Activated CD4-positive, alpha-beta T cell treated with anti-CD3 and anti-CD28 coated beads for 36 hours (primary cell): ENCODE measurements at regions not wholly inside any gene's neighbourhood (a gene's known extent, or its start where the extent isn't known, plus 50 kb on each side); places are given as distances from the start of the nearest gene placed in this dataset.

Experiments used
- ATAC-seq: fragments of 200-7000 bp; cut with Tn5 transposase; one replicate; pipeline ENCODE4 v1.10.0; 2021; ENCODE audit warnings: mild to moderate bottlenecking, moderate library complexity
- CTCF ChIA-PET: fragments of 350-600 bp; sonication (Branson Sonifier 250); formaldehyde crosslinking; loops from one replicate; lab custom pipeline; 2021; ENCODE audit warnings: antibody characterized with exemption; lab: Charles Lee
- POLR2A ChIA-PET: fragments of 350-600 bp; sonication (Branson Sonifier 250); formaldehyde crosslinking; loops from one replicate; lab custom pipeline; 2021; ENCODE audit warnings: antibody characterized with exemption, inconsistent platforms; lab: Charles Lee
- DNase-seq: peaks from one replicate; pipeline ENCODE4 v3.0.0-alpha.2; 2020
- H3K27ac Mint-ChIP-seq: one replicate; pipeline ENCODE4 v1.8.0; 2021; ENCODE audit warnings: mixed read lengths
- H3K27me3 Mint-ChIP-seq: one replicate; pipeline ENCODE4 v1.8.0; 2021; ENCODE audit warnings: mixed read lengths
- H3K36me3 Mint-ChIP-seq: one replicate; pipeline ENCODE4 v1.8.0; 2021; ENCODE audit warnings: low read depth, mixed read lengths
- H3K4me1 Mint-ChIP-seq: one replicate; pipeline ENCODE4 v1.8.0; 2021; ENCODE audit warnings: mixed read lengths
- H3K4me3 Mint-ChIP-seq: one replicate; pipeline ENCODE4 v1.8.0; 2021; ENCODE audit warnings: mild to moderate bottlenecking, moderate library complexity, mixed read lengths
- H3K9me3 Mint-ChIP-seq: one replicate; pipeline ENCODE4 v1.8.0; 2021; ENCODE audit warnings: low read depth, mixed read lengths
- intact Hi-C, 2 experiments: fragments of 100-400 bp; cut with DNase I in 1 of 2; cut with micrococcal nuclease in 1 of 2; formaldehyde crosslinking; loops; one replicate each; pipeline versions ENCODE4 v1.14.2 to v1.15.1; 2022 to 2024; cut with DNase I, micrococcal nuclease

DNA sequence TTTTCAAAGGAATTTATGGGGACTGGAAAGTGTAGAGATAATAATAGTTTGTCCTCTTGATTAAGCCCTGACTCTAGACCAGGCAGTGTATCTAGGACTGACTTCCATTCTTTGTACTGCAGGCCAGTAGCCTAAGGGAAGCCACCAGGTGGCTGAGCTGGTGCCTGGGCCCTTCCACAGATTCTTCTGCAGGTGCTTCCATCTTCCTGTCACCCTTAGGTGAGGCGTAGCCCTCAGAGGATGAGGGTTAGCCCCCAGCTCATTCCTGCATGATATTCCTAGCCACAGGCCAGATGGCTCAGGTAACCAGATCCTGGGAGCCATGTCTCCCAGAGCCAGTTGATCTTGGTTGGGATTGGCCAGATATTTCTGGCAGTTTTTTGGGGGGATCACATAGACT lies 169.0 kb upstream of the IL12A start:
- H3K9me3 Mint-ChIP-seq: no peaks in the 10 kb centered on the region
- ChIA-PET CTCF (no interaction called here), POLR2A (no interaction called here)
- no peaks in the 10 kb centered on the region for H3K36me3 Mint-ChIP-seq
- H3K4me1 Mint-ChIP-seq: no peaks in the 10 kb centered on the region
- ATAC-seq: no peak
- no peak overlapping the region for H3K4me3 Mint-ChIP-seq
- H3K27me3 Mint-ChIP-seq: peaks cover 12% of the 10 kb centered on the region
- intact Hi-C loops: no loop called here
- DNase-seq: no peak
- no peak overlapping the region for H3K27ac Mint-ChIP-seq

DNA sequence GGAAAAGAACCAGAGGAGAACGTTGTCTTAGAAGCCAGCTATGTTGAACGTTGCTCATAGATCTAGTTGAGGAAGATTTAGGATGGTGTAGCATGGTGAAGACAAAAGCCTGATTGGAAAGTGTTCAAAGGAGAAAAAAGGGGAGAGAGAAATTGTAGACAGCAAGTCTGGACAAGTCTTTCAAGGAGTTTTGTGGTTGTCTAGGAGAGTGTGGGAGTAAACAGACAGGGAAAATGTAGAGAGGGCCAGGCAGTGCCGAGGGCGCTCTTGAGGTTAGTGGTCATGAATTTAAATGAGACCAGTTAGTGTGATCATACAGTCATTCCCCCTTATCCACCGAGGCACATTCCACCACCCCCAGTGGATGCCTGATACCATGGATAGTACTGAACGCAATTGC lies 167.5 kb upstream of the IL12A start:
- no peak for DNase-seq
- Mint-ChIP-seq H3K9me3 (no peaks in the 10 kb centered on the region), H3K27me3 (peaks cover 13% of the 10 kb centered on the region), H3K4me3 (no peak overlapping the region), H3K4me1 (no peaks in the 10 kb centered on the region), H3K27ac (no peak overlapping the region), H3K36me3 (no peaks in the 10 kb centered on the region)
- CTCF ChIA-PET: no interaction called here
- intact Hi-C loops: no loop called here
- POLR2A ChIA-PET: no interaction called here
- ATAC-seq: no peak

DNA sequence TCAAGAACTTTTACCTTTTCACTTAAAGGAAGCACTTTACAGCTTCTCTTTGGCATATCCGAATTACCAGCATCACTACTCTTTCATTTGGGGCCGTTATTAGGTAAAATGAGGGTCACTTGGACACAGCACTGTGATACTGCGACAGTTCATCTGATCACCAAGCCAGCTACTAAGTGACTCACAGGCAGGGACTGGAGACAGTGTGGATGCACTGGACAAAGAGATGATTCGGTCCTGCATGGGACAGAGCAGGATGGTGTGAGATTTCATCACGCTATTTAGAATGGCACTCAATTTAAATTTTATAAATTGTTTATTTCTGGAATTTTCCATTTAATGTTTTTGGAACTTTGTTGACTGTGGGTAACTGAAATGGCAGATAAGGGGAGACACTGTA lies 166.9 kb upstream of the IL12A start:
- intact Hi-C loops: no loop called here
- ATAC-seq: no peak
- POLR2A ChIA-PET: no interaction called here
- no peak for DNase-seq
- CTCF ChIA-PET: no interaction called here
- Mint-ChIP-seq H3K9me3 (no peaks in the 10 kb centered on the region), H3K27me3 (peaks cover 13% of the 10 kb centered on the region), H3K27ac (no peak overlapping the region), H3K4me1 (no peaks in the 10 kb centered on the region), H3K36me3 (no peaks in the 10 kb centered on the region), H3K4me3 (no peak overlapping the region)

DNA sequence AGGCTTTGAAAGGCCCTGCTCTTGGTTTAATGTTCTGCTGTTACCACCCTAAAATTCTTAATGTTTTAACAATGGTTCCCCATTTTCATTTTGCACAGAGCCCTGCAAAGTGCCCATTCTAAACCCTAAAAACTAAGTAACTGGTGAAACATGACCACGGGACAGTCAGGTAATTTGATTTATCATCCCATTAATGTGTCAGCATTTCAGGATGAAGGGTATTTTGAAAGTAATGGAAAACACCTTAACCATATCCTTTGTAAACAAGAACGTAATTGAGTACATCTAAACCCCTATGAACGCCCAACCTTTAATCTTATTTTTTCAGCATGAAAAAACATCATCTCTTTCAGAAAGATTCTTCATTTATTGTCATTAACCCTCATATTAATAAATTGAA lies 164.9 kb upstream of the IL12A start:
- DNase-seq (no peak), ATAC-seq (no peak)
- ChIA-PET CTCF (no interaction called here), POLR2A (no interaction called here)
- Mint-ChIP-seq H3K27ac (no peak overlapping the region), H3K9me3 (no peaks in the 10 kb centered on the region), H3K27me3 (peaks cover 10% of the 10 kb centered on the region), H3K36me3 (no peaks in the 10 kb centered on the region), H3K4me1 (no peaks in the 10 kb centered on the region), H3K4me3 (no peak overlapping the region)
- intact Hi-C loops: no loop called here

DNA sequence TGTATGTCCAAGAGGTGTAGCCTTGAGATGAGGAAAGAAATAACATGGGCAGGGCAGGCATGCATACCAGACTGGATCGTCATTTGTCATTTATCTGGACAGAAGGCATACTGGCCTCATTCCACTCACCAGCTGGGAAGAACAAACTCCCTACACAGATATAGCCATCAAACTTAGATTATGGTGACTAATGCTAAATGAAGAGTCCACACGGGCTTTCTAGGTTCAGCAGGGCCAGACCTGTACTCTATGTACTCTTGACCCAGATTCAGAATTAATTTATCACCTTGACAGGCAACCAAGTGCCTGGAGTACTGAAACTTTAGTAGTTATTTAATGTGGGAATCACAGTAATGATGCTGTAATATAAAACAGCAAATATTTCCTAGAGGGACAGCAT lies 164.3 kb upstream of the IL12A start:
- Mint-ChIP-seq H3K36me3 (no peaks in the 10 kb centered on the region), H3K4me3 (no peak overlapping the region), H3K4me1 (no peaks in the 10 kb centered on the region), H3K27me3 (peaks cover 7% of the 10 kb centered on the region), H3K9me3 (no peaks in the 10 kb centered on the region), H3K27ac (no peak overlapping the region)
- CTCF ChIA-PET: no interaction called here
- POLR2A ChIA-PET: interaction anchor here (0.6 kb wide), 1 partner anchor 60 kb away, joined by 3 read pairs; no protein-coding TSS in a partner anchor
- intact Hi-C loops: no loop called here
- DNase-seq (no peak), ATAC-seq (no peak)

DNA sequence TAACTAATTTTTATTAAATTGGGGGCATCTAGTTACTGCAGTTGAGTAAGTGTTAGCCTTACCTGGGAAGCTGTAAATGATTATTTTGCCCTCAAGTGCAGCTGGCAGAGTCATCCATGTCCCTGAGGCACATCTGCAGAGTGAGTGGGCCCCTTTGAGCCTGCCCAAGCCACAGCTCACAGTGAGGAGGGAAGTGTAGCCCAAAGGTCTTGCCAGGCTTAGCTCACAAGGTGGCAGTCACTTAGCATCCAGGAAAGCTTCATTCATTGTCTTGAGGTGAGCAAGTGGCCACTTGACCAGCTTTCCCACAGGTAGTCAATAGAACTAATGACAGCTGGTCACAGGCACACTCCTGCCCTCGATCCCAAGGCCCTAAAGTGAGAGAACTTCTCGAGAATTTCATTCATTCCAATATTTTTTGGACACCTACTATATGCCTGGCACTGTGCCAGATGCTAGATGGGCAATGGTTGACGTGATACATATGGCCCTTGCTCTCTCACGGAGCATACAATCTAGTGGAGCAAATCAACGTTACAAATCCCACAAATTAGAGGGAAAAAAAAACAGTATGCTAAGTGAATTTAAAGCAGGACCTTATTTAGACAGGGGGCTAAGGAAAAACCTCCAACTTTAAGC lies 163.3 kb upstream of the IL12A start:
- Mint-ChIP-seq H3K9me3 (no peaks in the 10 kb centered on the region), H3K4me3 (no peak overlapping the region), H3K27ac (no peak overlapping the region), H3K4me1 (no peaks in the 10 kb centered on the region), H3K27me3 (peaks cover 7% of the 10 kb centered on the region), H3K36me3 (no peaks in the 10 kb centered on the region)
- intact Hi-C loops: loop anchor here in 1 of 2 experiments (5.0 kb wide), 1 partner anchor 662 kb away; no protein-coding TSS in a partner anchor
- no peak for ATAC-seq
- ChIA-PET POLR2A (no interaction called here), CTCF (no interaction called here)
- no peak for DNase-seq

DNA sequence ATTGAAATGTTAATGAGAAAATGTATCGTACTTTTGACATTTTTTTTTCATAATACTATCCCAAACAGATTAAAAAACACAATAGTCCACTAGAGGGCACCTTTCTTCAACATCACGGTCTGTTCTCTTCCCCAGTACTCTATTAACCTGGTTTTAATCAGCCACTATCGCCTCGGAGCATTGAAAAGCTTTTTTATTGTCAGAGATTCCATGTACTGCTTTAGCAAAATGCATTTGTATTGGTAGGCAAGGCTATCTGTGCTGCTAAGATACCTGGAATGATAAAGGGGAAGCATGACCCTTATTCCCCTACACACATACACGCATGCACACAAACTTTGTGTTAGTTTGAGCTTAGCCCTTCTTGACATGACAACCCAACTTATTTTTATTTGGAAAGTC lies 160.1 kb upstream of the IL12A start:
- H3K4me1 Mint-ChIP-seq: no peaks in the 10 kb centered on the region
- ChIA-PET CTCF (interaction anchor here (0.6 to 1.3 kb wide), 4 partner anchors 10 to 177 kb away, joined by 3 to 8 read pairs (median 3); no protein-coding TSS in a partner anchor), POLR2A (no interaction called here)
- no peak overlapping the region for H3K4me3 Mint-ChIP-seq
- H3K27me3 Mint-ChIP-seq: peaks cover 1% of the 10 kb centered on the region
- no peak overlapping the region for H3K27ac Mint-ChIP-seq
- intact Hi-C loops: loop anchor here (1.0 to 5.0 kb wide), 3 partner anchors 175 to 659 kb away; no protein-coding TSS in a partner anchor
- DNase-seq (no peak), ATAC-seq (no peak)
- no peaks in the 10 kb centered on the region for H3K9me3 Mint-ChIP-seq
- no peaks in the 10 kb centered on the region for H3K36me3 Mint-ChIP-seq

DNA sequence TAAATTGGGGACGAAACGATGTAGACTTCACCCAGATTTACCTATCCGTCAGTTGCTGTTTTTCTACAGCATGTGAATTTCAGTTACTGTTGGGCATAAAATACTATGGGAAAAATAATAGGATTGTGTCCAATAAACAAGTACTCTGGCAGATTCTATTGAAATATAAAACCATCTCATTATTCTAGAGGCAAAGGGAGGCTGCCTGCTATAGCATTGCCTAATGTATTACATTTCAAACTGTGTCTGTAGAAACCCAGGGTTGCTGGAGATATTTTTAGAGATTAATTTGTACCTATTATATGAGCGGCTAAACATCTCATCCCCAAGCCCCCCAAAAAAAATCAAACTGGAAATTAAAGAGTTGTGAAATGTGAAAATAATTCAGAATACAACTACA lies 159.6 kb upstream of the IL12A start:
- H3K4me3 Mint-ChIP-seq: no peak overlapping the region
- no peaks in the 10 kb centered on the region for H3K36me3 Mint-ChIP-seq
- ChIA-PET CTCF (interaction anchor here (0.7 to 1.3 kb wide), 2 partner anchors 9 to 177 kb away, joined by 3 to 8 read pairs; no protein-coding TSS in a partner anchor), POLR2A (no interaction called here)
- no peak for ATAC-seq
- intact Hi-C loops: loop anchor here (2.0 to 5.0 kb wide), 2 partner anchors 178 to 658 kb away; no protein-coding TSS in a partner anchor
- DNase-seq: no peak
- H3K9me3 Mint-ChIP-seq: no peaks in the 10 kb centered on the region
- H3K4me1 Mint-ChIP-seq: no peaks in the 10 kb centered on the region
- H3K27ac Mint-ChIP-seq: no peak overlapping the region
- H3K27me3 Mint-ChIP-seq: peaks cover 1% of the 10 kb centered on the region

DNA sequence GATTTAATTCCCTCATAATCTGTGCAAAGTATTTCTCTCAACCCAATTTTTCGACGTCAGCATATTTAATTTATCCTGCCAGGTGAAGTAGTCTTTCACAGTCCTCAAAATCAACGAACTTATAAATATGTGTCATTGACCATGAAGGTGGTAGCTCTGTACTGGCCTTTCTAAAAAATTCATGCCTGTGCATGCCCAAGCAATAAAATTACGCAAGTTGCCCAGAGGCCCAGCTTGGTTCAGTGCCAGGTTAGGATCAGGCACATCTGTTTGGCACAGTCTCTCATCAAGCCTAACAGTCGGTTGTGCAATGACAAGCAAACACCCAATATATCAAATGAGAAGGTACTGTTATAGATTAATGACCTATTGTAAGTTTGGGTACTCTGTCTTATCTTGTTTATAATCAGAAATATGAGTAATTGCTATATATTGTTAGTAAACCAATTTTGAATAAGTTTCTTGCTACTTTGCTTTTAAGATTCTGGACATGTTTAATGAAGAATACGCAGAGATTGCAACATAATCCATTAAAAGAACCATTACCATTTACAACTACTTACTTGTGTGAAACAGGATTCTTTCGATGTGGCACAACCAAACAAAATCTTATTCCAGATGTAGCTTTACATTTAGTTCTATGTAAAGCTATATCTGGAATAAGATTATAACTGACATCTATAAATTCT lies 159.0 kb upstream of the IL12A start:
- intact Hi-C loops: loop anchor here (2.0 to 5.0 kb wide), 2 partner anchors 177 to 658 kb away; no protein-coding TSS in a partner anchor
- no peaks in the 10 kb centered on the region for H3K4me1 Mint-ChIP-seq

DNA sequence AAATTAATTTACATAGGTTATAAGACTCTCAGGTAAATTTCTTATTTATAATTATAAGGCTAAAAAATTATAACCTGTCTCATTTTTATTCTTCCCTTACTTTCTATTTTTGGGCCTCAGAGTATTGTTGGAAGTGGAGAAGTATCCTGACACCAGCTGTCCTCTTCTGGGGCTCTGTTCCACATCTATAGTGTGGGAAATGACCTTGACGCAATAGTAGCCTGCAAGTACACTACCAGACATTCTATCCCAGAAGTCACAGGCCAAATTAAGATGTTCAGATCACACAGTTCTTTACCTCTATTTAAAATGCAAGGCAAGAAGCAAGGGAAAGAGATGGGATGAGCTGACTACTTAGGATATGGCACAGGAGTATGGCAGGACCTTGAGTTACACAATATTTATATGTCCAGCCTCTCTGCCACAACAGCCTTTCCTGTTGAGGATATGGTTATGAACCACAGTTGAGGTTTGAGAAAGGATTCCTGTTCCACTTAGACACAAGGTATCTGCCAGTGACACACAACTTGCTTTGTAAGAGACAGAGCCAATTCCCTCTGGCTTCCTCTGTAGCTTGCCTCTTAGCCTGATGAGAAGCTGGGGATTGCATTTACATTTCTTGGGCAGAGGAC lies 158.0 kb upstream of the IL12A start:
- H3K4me3 Mint-ChIP-seq: no peak overlapping the region
- DNase-seq (no peak), ATAC-seq (no peak)
- H3K4me1 Mint-ChIP-seq: no peaks in the 10 kb centered on the region
- POLR2A ChIA-PET: no interaction called here
- H3K27me3 Mint-ChIP-seq: no peaks in the 10 kb centered on the region
- intact Hi-C loops: no loop called here
- CTCF ChIA-PET: no interaction called here
- H3K36me3 Mint-ChIP-seq: no peaks in the 10 kb centered on the region
- H3K27ac Mint-ChIP-seq: no peak overlapping the region
- H3K9me3 Mint-ChIP-seq: no peaks in the 10 kb centered on the region

More for the DNA sequence above, 159.0 kb upstream of the IL12A start:
- Mint-ChIP-seq H3K27ac (no peak overlapping the region), H3K4me3 (no peak overlapping the region), H3K27me3 (peaks cover 1% of the 10 kb centered on the region), H3K36me3 (no peaks in the 10 kb centered on the region), H3K9me3 (no peaks in the 10 kb centered on the region)
- CTCF ChIA-PET: no interaction called here
- POLR2A ChIA-PET: no interaction called here
- no peak for ATAC-seq
- no peak for DNase-seq

DNA sequence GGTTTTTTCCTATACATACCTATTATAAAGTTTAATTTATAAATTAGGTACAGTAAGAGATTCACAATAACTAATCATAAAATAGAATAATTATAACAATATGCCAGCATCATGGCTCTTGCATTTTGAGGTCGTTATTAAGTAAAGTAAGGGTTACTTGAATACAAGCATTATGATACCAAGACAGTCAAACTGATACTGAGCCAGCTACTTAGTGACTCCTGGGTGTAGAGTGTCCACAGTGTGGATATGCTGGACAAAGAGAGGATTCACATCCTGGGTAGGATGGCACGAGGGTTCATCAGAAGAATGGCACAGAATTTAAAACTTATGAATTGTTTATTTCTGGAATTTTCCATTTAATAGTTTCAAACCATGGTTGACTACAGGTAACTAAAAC lies 157.2 kb upstream of the IL12A start:
- H3K9me3 Mint-ChIP-seq: no peaks in the 10 kb centered on the region
- ChIA-PET CTCF (interaction anchor here (0.9 to 1.9 kb wide), 2 partner anchors 10 to 105 kb away, joined by 4 to 6 read pairs; no protein-coding TSS in a partner anchor), POLR2A (no interaction called here)
- no peak overlapping the region for H3K27ac Mint-ChIP-seq
- H3K27me3 Mint-ChIP-seq: no peaks in the 10 kb centered on the region
- H3K4me1 Mint-ChIP-seq: no peaks in the 10 kb centered on the region
- no peaks in the 10 kb centered on the region for H3K36me3 Mint-ChIP-seq
- no peak for DNase-seq
- ATAC-seq: no peak
- intact Hi-C loops: no loop called here
- H3K4me3 Mint-ChIP-seq: no peak overlapping the region
